Smooth muscle cell (in vitro differentiated cells): ENCODE measurements at regions not wholly inside any gene's neighbourhood (a gene's known extent, or its start where the extent isn't known, plus 50 kb on each side); places are given as distances from the start of the nearest gene placed in this dataset.
A peak's percentile ranks its signal among the peaks of the same experiment; 100 is the strongest.
"Not testable (repeated sequence)": the region's sequence is repeated elsewhere in the genome, so short reads cannot be mapped to it uniquely, and the experiment has no call there.

Experiments used
- DNase-seq: peaks from one replicate; lab custom pipeline; 2025; ENCODE audit not compliant: unreplicated experiment; lab: John Stamatoyannopoulos, UW
- H2AFZ ChIP-seq: fragments of 200-600 bp; sonication (generic); 2 replicates; pipeline ENCODE4 v1.6.0; 2016; ENCODE audit warnings: antibody characterized with exemption, low read depth, mild to moderate bottlenecking
- H3F3A ChIP-seq: fragments of 200-600 bp; sonication (generic); 2 replicates; pipeline ENCODE4 v1.6.0; 2017; ENCODE audit warnings: antibody characterized with exemption, low read depth
- H3K27ac ChIP-seq: fragments of 200-600 bp; sonication (generic); 2 replicates; pipeline ENCODE4 v1.5.1; 2016; ENCODE audit warnings: low read depth, mild to moderate bottlenecking
- H3K27me3 ChIP-seq: fragments of 200-600 bp; sonication (generic); 2 replicates; pipeline ENCODE4 v1.6.1; 2016; ENCODE audit warnings: low read depth, mild to moderate bottlenecking
- H3K36me3 ChIP-seq: fragments of 200-600 bp; sonication (generic); 2 replicates; pipeline ENCODE4 v1.5.1; 2016; ENCODE audit warnings: low read depth
- H3K4me1 ChIP-seq: fragments of 200-600 bp; sonication (generic); 2 replicates; pipeline ENCODE4 v1.5.1; 2016; ENCODE audit warnings: low read depth
- H3K4me2 ChIP-seq: fragments of 200-600 bp; sonication (generic); 2 replicates; pipeline ENCODE4 v1.6.0; 2016; ENCODE audit warnings: mild to moderate bottlenecking
- H3K4me3 ChIP-seq: fragments of 200-600 bp; sonication (generic); 2 replicates; pipeline ENCODE4 v1.5.1; 2016; ENCODE audit warnings: mild to moderate bottlenecking
- H3K79me2 ChIP-seq: fragments of 200-600 bp; sonication (generic); 2 replicates; pipeline ENCODE4 v1.6.0; 2016; ENCODE audit warnings: low read depth, mild to moderate bottlenecking
- H3K9ac ChIP-seq: fragments of 200-600 bp; sonication (generic); 2 replicates; pipeline ENCODE4 v1.6.0; 2016; ENCODE audit warnings: low read depth
- H3K9me3 ChIP-seq: fragments of 200-600 bp; sonication (generic); replicated peaks from 2 replicates; pipeline ENCODE4 v1.5.1; 2016; ENCODE audit warnings: low read depth
- H4K20me1 ChIP-seq: fragments of 200-600 bp; sonication (generic); 2 replicates; pipeline ENCODE4 v1.6.0; 2016; ENCODE audit warnings: low read depth
- WGBS: methylation state at CpG from one replicate; pipeline ENCODE4 v1.1.7; 2016; ENCODE audit warnings: low lambda C conversion rate; 5-methylcytosine and 5-hydroxymethylcytosine counted together
- TF ChIP-seq, protein P1 (sequence below): fragments of 200-600 bp; sonication (generic); IDR thresholded peaks from 2 replicates; pipeline ENCODE4 v1.5.1; 2017; ENCODE audit warnings: borderline replicate concordance, mild to moderate bottlenecking, antibody characterized with exemption; ENCODE audit not compliant: insufficient read depth, poor library complexity, severe bottlenecking

DNA sequence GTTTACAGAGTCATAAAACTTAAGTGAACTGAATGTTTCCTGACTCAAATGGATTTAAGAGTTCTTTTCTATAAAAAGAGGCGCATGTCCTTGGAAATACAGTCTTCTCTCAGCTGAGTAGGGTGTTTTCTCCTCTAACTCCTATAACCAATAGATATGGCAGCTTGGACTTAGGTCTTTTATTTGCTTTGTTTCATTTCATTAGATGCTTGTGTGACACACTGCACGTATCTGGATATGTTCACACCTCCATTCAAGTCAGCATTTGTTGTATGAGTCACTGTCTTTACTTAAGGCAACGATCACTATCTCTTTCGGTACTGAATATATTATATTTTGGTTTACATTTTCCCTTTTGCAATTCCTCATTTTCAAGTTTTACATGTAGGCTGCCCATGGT, 136.6 kb downstream of the ARSF start:
- Histone ChIP-seq H3K36me3 (no peaks in the 10 kb centered on the region), H3K79me2 (no peaks in the 10 kb centered on the region), H3K27ac (peak overlapping the region; percentile 89), H3K4me3 (no peak overlapping the region), H3F3A (peaks cover 31% of the 10 kb centered on the region), H3K9me3 (no peaks in the 10 kb centered on the region), H3K9ac (no peak overlapping the region), H4K20me1 (no peaks in the 10 kb centered on the region), H3K4me1 (peaks cover 28% of the 10 kb centered on the region), H2AFZ (no peak overlapping the region), H3K4me2 (peak overlapping the region; percentile 77), H3K27me3 (no peaks in the 10 kb centered on the region)
- DNase-seq: no peak
- WGBS: 14% methylated on average over 4 of the region's 4 CpGs
- TF ChIP-seq, protein P1, sequence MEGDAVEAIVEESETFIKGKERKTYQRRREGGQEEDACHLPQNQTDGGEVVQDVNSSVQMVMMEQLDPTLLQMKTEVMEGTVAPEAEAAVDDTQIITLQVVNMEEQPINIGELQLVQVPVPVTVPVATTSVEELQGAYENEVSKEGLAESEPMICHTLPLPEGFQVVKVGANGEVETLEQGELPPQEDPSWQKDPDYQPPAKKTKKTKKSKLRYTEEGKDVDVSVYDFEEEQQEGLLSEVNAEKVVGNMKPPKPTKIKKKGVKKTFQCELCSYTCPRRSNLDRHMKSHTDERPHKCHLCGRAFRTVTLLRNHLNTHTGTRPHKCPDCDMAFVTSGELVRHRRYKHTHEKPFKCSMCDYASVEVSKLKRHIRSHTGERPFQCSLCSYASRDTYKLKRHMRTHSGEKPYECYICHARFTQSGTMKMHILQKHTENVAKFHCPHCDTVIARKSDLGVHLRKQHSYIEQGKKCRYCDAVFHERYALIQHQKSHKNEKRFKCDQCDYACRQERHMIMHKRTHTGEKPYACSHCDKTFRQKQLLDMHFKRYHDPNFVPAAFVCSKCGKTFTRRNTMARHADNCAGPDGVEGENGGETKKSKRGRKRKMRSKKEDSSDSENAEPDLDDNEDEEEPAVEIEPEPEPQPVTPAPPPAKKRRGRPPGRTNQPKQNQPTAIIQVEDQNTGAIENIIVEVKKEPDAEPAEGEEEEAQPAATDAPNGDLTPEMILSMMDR: no peak

DNA sequence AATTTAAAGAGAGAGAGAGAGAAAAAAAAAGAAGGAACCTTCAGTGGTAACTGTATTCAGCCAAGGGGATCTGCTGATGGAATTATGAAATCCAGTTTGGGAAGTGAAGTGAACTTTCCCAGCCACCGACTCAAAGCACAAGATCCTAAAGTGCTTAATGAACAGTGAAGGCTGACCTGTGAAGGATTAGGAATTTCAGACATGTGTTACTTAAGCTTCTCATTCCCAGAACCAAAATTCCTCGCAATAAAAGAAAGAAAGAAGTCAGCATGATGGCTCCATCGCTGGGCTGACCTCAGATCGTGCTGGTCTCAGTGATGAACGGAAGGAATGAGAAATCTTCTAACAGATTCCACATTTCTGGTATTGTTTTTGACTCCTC, 135.2 kb downstream of the ARSF start:
- H3K79me2 ChIP-seq: no peaks in the 10 kb centered on the region
- TF ChIP-seq, protein P1: no peak
- H3F3A ChIP-seq: peaks cover 33% of the 10 kb centered on the region
- no peaks in the 10 kb centered on the region for H3K36me3 ChIP-seq
- H3K27ac ChIP-seq: peak overlapping the region; percentile 89
- H3K9ac ChIP-seq: peak overlapping the region; percentile 55
- 8% methylated on average over 5 of the region's 5 CpGs for WGBS
- H3K27me3 ChIP-seq: no peaks in the 10 kb centered on the region
- no peaks in the 10 kb centered on the region for H3K9me3 ChIP-seq
- H3K4me2 ChIP-seq: peak overlapping the region; percentile 77
- H3K4me1 ChIP-seq: peaks cover 28% of the 10 kb centered on the region
- no peaks in the 10 kb centered on the region for H4K20me1 ChIP-seq
- peak overlapping the region; percentile 7 for H3K4me3 ChIP-seq
- peak overlapping the region; percentile 40 for H2AFZ ChIP-seq
- DNase-seq: no peak

DNA sequence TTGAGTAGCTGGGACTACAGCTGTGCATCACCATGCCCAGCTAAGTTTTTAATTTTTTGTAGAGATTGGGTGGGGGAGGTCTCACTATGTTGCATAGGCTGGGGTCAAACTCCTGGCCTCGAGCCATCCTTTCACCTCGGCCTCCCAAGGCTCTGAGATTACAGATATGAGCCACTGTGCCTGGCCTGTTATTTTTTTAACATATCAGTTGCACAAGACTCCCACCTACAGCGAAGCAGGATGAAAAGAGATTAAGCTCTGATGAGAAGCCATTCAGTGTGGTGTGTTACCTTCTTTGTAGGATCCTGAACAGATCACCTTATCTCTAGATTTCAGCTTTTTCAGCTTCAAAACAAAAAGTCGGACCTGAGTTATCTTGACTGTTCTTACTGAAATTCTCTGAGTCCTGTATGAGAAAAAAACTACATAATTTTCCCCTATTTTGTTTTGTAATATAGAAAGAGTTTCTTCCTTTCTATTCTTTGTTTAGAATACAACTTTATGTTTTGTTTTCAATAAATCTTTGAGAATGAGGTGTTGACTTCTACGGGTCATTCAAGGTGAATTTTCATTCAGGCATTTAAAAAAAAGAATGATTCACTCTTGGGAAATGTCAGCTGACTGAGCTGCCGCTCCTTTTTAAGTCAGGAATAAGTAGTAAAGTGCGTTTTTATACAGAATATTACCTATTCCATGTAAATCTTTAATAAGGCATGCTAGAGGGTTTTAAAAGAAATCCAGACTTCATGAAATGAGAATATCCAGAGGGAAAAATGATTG, 134.6 kb downstream of the ARSF start:
- peaks cover 28% of the 10 kb centered on the region for H3K4me1 ChIP-seq
- peak overlapping the region; percentile 89 for H3K27ac ChIP-seq
- 19% methylated on average over 7 of the region's 7 CpGs for WGBS
- peaks cover 33% of the 10 kb centered on the region for H3F3A ChIP-seq
- no peaks in the 10 kb centered on the region for H4K20me1 ChIP-seq
- H3K9me3 ChIP-seq: no peaks in the 10 kb centered on the region
- peak overlapping the region; percentile 55 for H3K9ac ChIP-seq
- no peaks in the 10 kb centered on the region for H3K36me3 ChIP-seq
- peak overlapping the region; percentile 40 for H2AFZ ChIP-seq
- no peaks in the 10 kb centered on the region for H3K79me2 ChIP-seq
- DNase-seq: no peak
- H3K4me2 ChIP-seq: peak overlapping the region; percentile 77
- no peaks in the 10 kb centered on the region for H3K27me3 ChIP-seq
- TF ChIP-seq, protein P1: no peak
- H3K4me3 ChIP-seq: peak overlapping the region; percentile 7

DNA sequence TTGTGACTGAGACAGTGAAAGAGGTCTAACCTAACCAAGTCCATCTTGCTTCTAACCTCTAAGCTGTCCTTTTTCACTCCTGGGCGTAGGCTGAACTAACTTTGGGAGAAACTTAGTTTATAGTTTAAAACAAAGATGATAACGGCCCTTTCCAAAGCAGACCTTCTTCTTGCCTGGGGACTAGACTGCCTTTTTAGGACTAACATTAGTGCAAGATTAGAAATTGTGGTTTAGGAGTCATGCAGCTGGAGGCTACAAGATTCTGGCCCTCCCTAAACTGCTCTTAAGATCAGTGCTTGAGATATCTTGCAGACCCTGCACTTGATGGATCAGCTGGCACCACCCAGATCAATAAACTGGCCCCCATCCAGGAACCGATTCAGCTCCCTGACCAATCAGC, 130.9 kb downstream of the ARSF start:
- Histone ChIP-seq H3K4me1 (peaks cover 25% of the 10 kb centered on the region), H3F3A (peaks cover 16% of the 10 kb centered on the region), H3K4me2 (peak overlapping the region; percentile 14)
- not testable (repeated sequence) for H3K9ac ChIP-seq, H2AFZ ChIP-seq, H3K36me3 ChIP-seq, DNase-seq, H3K4me3 ChIP-seq, H3K79me2 ChIP-seq, H3K27ac ChIP-seq, H3K27me3 ChIP-seq, H3K9me3 ChIP-seq, H4K20me1 ChIP-seq
- 30% methylated on average over 3 of the region's 3 CpGs for WGBS
